HL-60 (cell line): ENCODE measurements at regions not wholly inside any gene's neighbourhood (a gene's known extent, or its start where the extent isn't known, plus 50 kb on each side); places are given as distances from the start of the nearest gene placed in this dataset.

Experiments
- CTCF ChIP-seq: IDR thresholded peaks from one replicate; pipeline ENCODE4 v1.5.1; 2011; ENCODE audit warnings: low read length, control low read depth, inconsistent platforms; ENCODE audit not compliant: insufficient read depth
- SPI1 ChIP-seq: IDR thresholded peaks from 2 replicates; pipeline ENCODE4 v1.6.1; 2012; ENCODE audit warnings: low read depth, mild to moderate bottlenecking, borderline replicate concordance

- TF ChIP-seq CTCF: no peak
- TF ChIP-seq SPI1: no peak
These were observed 481.1 kb downstream of the MIAT start for GRCh38 chr22:27138471-27138870.
